HG03378 (cell line): ENCODE measurements at regions not wholly inside any gene's neighbourhood (a gene's known extent, or its start where the extent isn't known, plus 50 kb on each side); places are given as distances from the start of the nearest gene placed in this dataset.
"Not testable (repeated sequence)": the region's sequence is repeated elsewhere in the genome, so short reads cannot be mapped to it uniquely, and the experiment has no call there.

Experiments used
- ATAC-seq: cut with Tn5 transposase; IDR thresholded peaks from one replicate; pipeline ENCODE4 v1.9.1; 2021; ENCODE audit warnings: mild to moderate bottlenecking, moderate library complexity; ENCODE audit not compliant: unreplicated experiment

- ATAC-seq: no peak
Measured at GRCh38 chr7:119065966-119066365, 841.5 kb downstream of the ANKRD7 start.

DNA sequence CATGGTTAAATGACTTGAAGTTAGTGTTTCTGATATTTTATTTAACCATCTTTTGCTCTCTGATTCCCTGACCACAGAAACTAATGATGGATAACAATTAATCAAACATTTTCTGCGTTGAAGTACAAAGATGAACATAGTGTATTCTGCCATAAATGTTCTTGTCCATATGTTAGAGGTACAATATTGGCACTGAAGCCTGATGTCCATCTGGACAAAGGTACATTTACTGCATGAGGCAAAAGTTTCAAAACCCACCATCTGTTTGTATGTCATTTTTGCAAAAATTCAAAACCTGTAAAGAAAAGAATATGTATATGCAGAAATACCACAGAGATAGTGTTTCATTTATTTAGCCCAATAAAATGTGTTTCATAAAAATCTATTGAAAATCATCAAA is 861.5 kb downstream of the ANKRD7 start:
- no peak for ATAC-seq

DNA sequence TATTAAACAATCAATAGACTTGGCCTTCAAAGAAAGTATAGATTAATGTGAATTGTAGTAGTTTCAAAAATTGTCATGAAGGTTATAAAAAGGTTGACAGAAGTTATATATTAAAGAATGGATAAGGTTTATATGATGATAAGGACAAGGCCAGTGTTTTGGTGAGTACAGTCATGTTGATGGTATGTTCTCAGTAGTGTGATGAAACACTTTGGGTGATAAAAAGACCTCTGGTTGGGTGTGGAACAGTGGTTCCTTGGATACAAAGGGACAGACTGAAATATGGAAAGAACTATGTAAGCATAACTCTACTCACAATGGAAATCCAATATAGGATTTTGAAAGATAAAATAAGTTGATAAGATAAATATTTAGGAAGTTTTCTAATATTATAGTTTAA is 866.3 kb downstream of the ANKRD7 start:
- no peak for ATAC-seq

- no peak for ATAC-seq
Measured at GRCh38 chr7:119096683-119097082, 872.2 kb downstream of the ANKRD7 start.

- ATAC-seq: not testable (repeated sequence)
Measured at GRCh38 chr7:119100611-119101258, 876.2 kb downstream of the ANKRD7 start.

DNA sequence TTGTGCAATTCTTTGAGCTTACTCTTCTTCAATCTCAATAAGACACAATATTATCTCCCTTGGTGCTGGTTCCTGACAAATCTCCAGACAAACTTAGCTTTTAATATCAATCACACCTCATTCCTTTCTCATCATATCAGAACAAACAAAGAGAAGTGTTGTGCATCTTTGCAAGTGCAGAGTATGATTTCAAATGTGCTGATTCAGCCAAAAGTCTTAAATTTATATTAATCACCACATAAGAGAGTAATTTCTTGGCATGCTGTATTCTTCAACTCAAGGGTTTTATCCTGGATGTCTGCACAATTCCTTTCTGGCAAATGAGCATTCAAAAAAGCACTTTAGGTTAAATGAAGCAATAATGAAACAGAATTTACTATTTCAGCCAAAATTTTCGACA is 877.8 kb downstream of the ANKRD7 start:
- ATAC-seq: no peak

- ATAC-seq: no peak
Measured at GRCh38 chr7:119105381-119105780, 880.9 kb downstream of the ANKRD7 start.

- ATAC-seq: no peak
Measured at GRCh38 chr7:119123326-119123725, 898.8 kb downstream of the ANKRD7 start.

DNA sequence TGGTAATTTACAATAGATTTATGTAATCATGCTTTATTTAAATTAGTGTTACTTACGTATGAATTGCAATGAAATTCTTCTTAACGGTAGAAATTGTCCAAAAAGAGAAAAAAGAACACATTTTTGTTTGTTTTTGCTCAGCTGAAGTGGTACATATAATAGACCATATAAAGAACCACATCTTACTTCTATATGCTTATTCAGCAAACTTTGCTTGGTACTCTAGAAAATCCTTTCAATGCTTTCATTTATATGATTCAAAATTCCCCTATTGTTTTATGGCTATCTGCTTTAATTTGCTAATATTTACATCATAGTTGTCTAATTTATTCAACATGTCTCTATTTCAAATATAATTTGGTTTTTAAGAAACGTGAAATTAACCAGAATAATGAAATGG is 903.2 kb downstream of the ANKRD7 start:
- no peak for ATAC-seq

DNA sequence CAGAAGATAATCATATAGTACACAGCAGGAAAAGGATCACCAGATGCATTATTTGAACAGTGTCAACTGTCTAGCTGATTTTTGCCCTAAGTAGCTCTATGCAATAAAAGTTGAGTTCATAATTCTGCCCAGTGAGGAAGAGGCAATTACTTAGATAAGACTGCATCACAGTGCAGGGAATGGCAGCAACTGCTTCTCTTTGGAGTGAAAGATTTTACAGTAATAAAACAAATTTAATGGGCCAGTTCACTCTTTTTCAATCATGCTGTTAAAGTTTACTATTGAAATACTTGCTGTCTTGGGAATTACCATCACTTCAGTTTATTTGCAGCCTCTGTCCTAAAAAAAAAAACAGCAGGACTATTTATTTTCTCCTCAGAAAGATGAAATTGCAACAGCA is 907.9 kb downstream of the ANKRD7 start:
- ATAC-seq: no peak

DNA sequence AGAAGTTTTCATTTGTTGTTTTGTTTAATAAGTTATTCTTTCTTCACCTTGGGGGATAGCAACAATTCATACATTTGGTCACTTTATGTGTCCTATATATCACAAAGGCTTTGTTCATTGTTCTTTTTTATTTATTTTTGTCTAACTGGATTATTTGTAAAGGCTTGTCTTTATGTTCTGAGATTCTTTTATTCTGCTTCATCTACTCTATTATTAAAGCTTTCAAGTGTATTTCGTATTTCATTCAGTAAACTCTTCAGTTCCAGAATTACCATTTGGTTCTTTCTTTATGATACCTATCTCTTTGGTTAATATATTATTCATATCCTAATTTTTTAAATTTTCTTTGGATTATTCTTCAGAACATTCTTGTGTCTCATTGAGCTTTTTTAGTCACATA is 942.9 kb downstream of the ANKRD7 start:
- no peak for ATAC-seq

- ATAC-seq: no peak
Measured at GRCh38 chr7:119172043-119172442, 947.5 kb downstream of the ANKRD7 start.

GRCh38 chr7:119175911-119176627 is 951.6 kb downstream of the ANKRD7 start:
- peak; percentile 78 for ATAC-seq

- no peak for ATAC-seq
Measured at GRCh38 chr7:119177863-119178262, 953.4 kb downstream of the ANKRD7 start.

GRCh38 chr7:119184124-119184788 is 959.8 kb downstream of the ANKRD7 start:
- no peak for ATAC-seq

DNA sequence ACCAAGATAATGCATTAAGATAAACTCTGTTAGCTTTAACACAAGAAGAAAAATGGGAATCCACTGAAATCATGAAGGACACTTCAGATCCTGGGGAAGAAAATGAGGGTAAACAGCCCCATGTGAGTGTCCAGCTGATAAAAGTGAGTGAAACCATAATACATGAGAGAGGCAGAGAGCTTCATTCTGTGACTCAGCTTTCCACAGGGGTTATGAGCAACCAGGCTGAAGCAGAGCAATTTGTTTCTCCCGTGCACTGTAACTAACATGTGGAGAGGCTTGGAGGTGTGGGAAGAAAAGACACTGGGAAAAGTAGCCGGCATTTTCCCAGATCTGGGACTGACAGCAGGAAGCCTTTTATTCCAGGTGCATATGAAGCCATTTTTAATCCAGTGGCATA is 971.7 kb downstream of the ANKRD7 start:
- ATAC-seq: no peak

GRCh38 chr7:119197172-119197876 is 972.8 kb downstream of the ANKRD7 start:
- ATAC-seq: no peak

- ATAC-seq: peak; percentile 92
Measured at GRCh38 chr7:119197877-119198527, 973.5 kb downstream of the ANKRD7 start.

- ATAC-seq: no peak
Measured at GRCh38 chr7:119219663-119220062, 995.2 kb downstream of the ANKRD7 start.

GRCh38 chr7:119223930-119224329 is 999.4 kb downstream of the ANKRD7 start:
- no peak for ATAC-seq

GRCh38 chr7:119228482-119228881 is 1004.0 kb downstream of the ANKRD7 start:
- ATAC-seq: peak; percentile 45
